ENCODE measurements at regions not wholly inside any gene's neighbourhood (a gene's known extent, or its start where the extent isn't known, plus 50 kb on each side); places are given as distances from the start of the nearest gene placed in this dataset.

DNA sequence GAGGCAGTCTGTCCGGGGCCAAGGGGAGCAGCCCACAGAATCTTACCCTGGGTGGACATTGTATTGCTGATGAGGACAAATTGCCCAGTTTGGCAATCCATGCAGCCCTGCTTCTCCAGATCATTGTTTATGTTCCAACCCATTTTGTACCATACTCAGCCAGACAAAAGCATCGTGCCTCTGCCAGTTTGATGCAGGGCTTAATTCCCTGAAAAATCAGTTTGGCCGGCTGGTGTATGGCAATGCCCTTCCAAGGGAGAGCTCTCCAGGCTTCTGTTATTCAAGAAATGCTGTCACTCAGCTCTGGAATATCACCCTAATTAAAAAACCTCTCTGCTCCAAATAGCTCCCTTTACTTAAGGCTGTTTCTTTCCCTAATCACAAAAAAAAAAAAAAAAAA is 697.7 kb downstream of the TBC1D22A start:
- Histone ChIP-seq H4K20me1 (ENCODE audit: insufficient read depth) (no peaks in the 10 kb centered on the region), H3K4me1 (ENCODE audit: insufficient read depth) (no peaks in the 10 kb centered on the region), H3K9me3 (ENCODE audit: low read depth) (no peaks in the 10 kb centered on the region), H2AFZ (no peak overlapping the region), H3K27me3 (replicated peaks; ENCODE audit: insufficient read depth) (no peaks in the 10 kb centered on the region), H3K4me2 (ENCODE audit: unreplicated experiment) (no peak overlapping the region), H3K79me2 (ENCODE audit: insufficient read depth) (no peaks in the 10 kb centered on the region), H3K9me2 (ENCODE audit: insufficient read depth) (no peaks in the 10 kb centered on the region), H3K4me3 (no peak overlapping the region), H3F3A (ENCODE audit: insufficient read depth) (no peaks in the 10 kb centered on the region), H3K36me3 (ENCODE audit: low read depth) (no peaks in the 10 kb centered on the region), H3K9ac (no peak overlapping the region), H3K27ac (no peak overlapping the region)
- in situ Hi-C loops (cut with MboI) = no loop called here
- no peak for DNase-seq
- WGBS, 2 experiments (ENCODE audit: low coverage in 1 of 2, low lambda C conversion rate in 2 of 2, missing lambda C conversion rate in 2 of 2) = 13% methylated on average over 3 of the region's 3 CpGs
- TF ChIP-seq EZH2 (IDR thresholded peaks at IDR 0.05; ENCODE audit: insufficient read depth, poor library complexity, severe bottlenecking) = no peak
- TF ChIP-seq EZH2phosphoT487 (IDR thresholded peaks at IDR 0.05; ENCODE audit: insufficient read depth, low read depth) = no peak

DNA sequence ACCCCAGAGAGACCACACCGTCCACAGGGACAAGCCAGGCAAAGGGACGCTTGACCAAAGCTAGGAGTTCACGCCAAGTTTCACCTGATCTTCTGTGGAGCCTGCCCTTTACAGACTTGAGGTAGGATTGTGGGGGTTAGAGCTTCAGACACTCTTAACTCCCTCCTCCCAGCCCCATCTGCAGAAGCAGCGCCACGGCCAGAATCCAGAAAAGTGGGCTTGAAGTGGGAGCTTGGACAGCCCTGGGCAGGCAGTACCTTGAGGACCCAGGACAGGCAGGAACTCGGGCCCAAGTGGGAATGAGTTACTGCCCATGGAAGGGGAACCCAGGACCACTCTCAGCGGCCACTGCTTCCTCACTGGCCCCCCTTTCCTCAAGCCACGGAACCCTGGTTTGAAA is 695.9 kb downstream of the TBC1D22A start:
- H3F3A ChIP-seq (ENCODE audit: insufficient read depth) = no peaks in the 10 kb centered on the region
- no peaks in the 10 kb centered on the region for H3K36me3 ChIP-seq (ENCODE audit: low read depth)
- H3K9ac ChIP-seq = no peak overlapping the region
- no peak overlapping the region for H3K27ac ChIP-seq
- DNase-seq = no peak
- H3K79me2 ChIP-seq (ENCODE audit: insufficient read depth) = no peaks in the 10 kb centered on the region
- in situ Hi-C loops (cut with MboI) = no loop called here
- WGBS, 2 experiments (ENCODE audit: low coverage in 1 of 2, low lambda C conversion rate in 2 of 2, missing lambda C conversion rate in 2 of 2) = 47 to 48% methylated on average over 8 of the region's 8 CpGs
- no peak overlapping the region for H3K4me3 ChIP-seq
- TF ChIP-seq EZH2 (IDR thresholded peaks at IDR 0.05; ENCODE audit: insufficient read depth, poor library complexity, severe bottlenecking) (no peak), EZH2phosphoT487 (IDR thresholded peaks at IDR 0.05; ENCODE audit: insufficient read depth, low read depth) (no peak)
- no peak overlapping the region for H2AFZ ChIP-seq
- no peaks in the 10 kb centered on the region for H3K27me3 ChIP-seq (replicated peaks; ENCODE audit: insufficient read depth)
- no peaks in the 10 kb centered on the region for H4K20me1 ChIP-seq (ENCODE audit: insufficient read depth)
- H3K9me3 ChIP-seq (ENCODE audit: low read depth) = peaks cover 7% of the 10 kb centered on the region
- H3K9me2 ChIP-seq (ENCODE audit: insufficient read depth) = no peaks in the 10 kb centered on the region
- no peak overlapping the region for H3K4me2 ChIP-seq (ENCODE audit: unreplicated experiment)
- no peaks in the 10 kb centered on the region for H3K4me1 ChIP-seq (ENCODE audit: insufficient read depth)

DNA sequence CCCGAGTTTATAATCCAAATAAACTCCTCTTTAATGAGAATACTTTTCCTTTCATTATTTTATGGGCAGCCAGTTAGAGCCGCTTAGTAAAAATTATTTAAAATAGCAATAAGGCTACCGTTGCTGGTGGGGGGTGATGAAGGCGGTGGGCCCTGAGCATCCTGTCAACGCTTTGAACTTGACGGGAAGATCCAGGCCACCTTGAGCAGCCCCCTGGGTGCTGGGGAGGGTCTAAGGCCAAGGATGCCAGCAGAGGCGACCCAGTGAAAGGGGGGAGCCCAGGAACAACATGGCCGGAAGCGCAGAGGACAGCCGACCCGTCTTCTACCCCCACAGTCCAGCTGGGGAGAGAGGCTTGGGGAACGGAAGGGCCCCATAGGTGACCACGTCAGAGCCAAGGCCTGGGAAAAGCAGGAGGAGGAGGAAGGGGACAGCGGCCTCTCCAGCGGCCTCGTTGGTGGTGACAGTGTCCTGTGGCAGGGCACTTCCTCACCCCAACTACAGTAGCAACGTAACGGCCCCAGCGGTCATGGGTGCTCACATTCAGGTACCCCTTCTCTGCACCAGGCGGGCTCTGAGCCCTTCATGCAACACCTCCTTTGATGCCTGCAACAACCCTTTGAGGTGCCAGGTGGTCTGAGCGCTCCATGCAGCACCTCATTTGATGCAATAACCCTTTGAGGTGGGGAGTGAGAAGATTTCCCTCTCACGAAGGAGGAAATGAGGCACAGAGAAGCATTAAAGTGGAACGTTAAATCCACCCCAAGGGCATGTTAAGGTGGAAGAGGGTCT is 695.3 kb downstream of the TBC1D22A start:
- Histone ChIP-seq H3K27ac (no peak overlapping the region), H4K20me1 (ENCODE audit: insufficient read depth) (no peaks in the 10 kb centered on the region), H3K79me2 (ENCODE audit: insufficient read depth) (no peaks in the 10 kb centered on the region), H3K4me3 (no peak overlapping the region), H3K9ac (no peak overlapping the region), H3K4me1 (ENCODE audit: insufficient read depth) (no peaks in the 10 kb centered on the region), H3K27me3 (replicated peaks; ENCODE audit: insufficient read depth) (no peaks in the 10 kb centered on the region), H3F3A (ENCODE audit: insufficient read depth) (no peaks in the 10 kb centered on the region), H3K9me2 (ENCODE audit: insufficient read depth) (no peaks in the 10 kb centered on the region), H3K36me3 (ENCODE audit: low read depth) (no peaks in the 10 kb centered on the region), H2AFZ (no peak overlapping the region), H3K9me3 (ENCODE audit: low read depth) (peaks cover 7% of the 10 kb centered on the region), H3K4me2 (ENCODE audit: unreplicated experiment) (no peak overlapping the region)
- 59 to 64% methylated on average over 22 to 23 of the region's 23 CpGs for WGBS, 2 experiments (ENCODE audit: low coverage in 1 of 2, low lambda C conversion rate in 2 of 2, missing lambda C conversion rate in 2 of 2)
- in situ Hi-C loops (cut with MboI) = no loop called here
- TF ChIP-seq EZH2 (IDR thresholded peaks at IDR 0.05; ENCODE audit: insufficient read depth, poor library complexity, severe bottlenecking) = no peak
- TF ChIP-seq EZH2phosphoT487 (IDR thresholded peaks at IDR 0.05; ENCODE audit: insufficient read depth, low read depth) = no peak
- DNase-seq = no peak

DNA sequence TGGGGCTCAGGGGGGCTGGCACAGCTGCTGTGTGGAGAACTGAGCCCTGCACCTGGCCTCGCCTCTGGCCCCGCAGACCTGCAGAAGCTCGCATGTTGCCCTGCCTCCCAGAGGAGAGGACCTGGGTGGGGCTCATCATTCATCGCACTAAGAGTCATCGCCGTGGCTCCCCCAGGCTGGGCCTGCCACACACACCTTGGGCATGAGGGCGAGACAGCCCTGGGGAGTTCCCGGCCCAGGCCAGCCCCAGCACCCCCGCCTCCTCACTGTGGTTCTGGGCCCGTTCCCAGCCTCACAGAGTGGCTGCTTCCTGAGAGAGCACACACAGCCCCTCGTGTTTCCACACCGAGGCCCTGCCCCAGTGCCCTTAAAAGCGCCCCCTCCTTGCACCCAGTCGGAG is 694.6 kb downstream of the TBC1D22A start:
- TF ChIP-seq EZH2phosphoT487 (IDR thresholded peaks at IDR 0.05; ENCODE audit: insufficient read depth, low read depth) = no peak
- TF ChIP-seq EZH2 (IDR thresholded peaks at IDR 0.05; ENCODE audit: insufficient read depth, poor library complexity, severe bottlenecking) = no peak
- H3K27me3 ChIP-seq (replicated peaks; ENCODE audit: insufficient read depth) = no peaks in the 10 kb centered on the region
- in situ Hi-C loops (cut with MboI) = no loop called here
- no peak for DNase-seq
- no peaks in the 10 kb centered on the region for H3F3A ChIP-seq (ENCODE audit: insufficient read depth)
- H3K4me3 ChIP-seq = no peak overlapping the region
- no peaks in the 10 kb centered on the region for H3K9me2 ChIP-seq (ENCODE audit: insufficient read depth)
- 58 to 67% methylated on average over 14 of the region's 14 CpGs for WGBS, 2 experiments (ENCODE audit: low coverage in 1 of 2, low lambda C conversion rate in 2 of 2, missing lambda C conversion rate in 2 of 2)
- no peaks in the 10 kb centered on the region for H4K20me1 ChIP-seq (ENCODE audit: insufficient read depth)
- no peak overlapping the region for H3K27ac ChIP-seq
- no peak overlapping the region for H2AFZ ChIP-seq
- no peaks in the 10 kb centered on the region for H3K79me2 ChIP-seq (ENCODE audit: insufficient read depth)
- no peaks in the 10 kb centered on the region for H3K4me1 ChIP-seq (ENCODE audit: insufficient read depth)
- H3K9me3 ChIP-seq (ENCODE audit: low read depth) = peaks cover 7% of the 10 kb centered on the region
- H3K36me3 ChIP-seq (ENCODE audit: low read depth) = no peaks in the 10 kb centered on the region
- H3K4me2 ChIP-seq (ENCODE audit: unreplicated experiment) = no peak overlapping the region
- H3K9ac ChIP-seq = no peak overlapping the region
